H9 (cell line): ENCODE measurements at regions not wholly inside any gene's neighbourhood (a gene's known extent, or its start where the extent isn't known, plus 50 kb on each side); places are given as distances from the start of the nearest gene placed in this dataset.

Source experiments
- DNase-seq: peaks from one replicate; pipeline ENCODE4 v3.0.0-alpha.2; 2017
- H2AFZ ChIP-seq: one replicate; pipeline ENCODE4 v1.6.1; 2013; ENCODE audit warnings: mild to moderate bottlenecking, low read length, control low read depth, moderate library complexity
- H2AK5ac ChIP-seq: 2 replicates; pipeline ENCODE4 v1.6.1; 2013; ENCODE audit warnings: low read length, control low read depth, mixed read lengths; ENCODE audit not compliant: insufficient read length
- H2BK120ac ChIP-seq: one replicate; pipeline ENCODE4 v1.6.1; 2013; ENCODE audit warnings: low read depth, mild to moderate bottlenecking, low read length, control low read depth, inconsistent platforms; ENCODE audit not compliant: poor library complexity, severe bottlenecking
- H2BK12ac ChIP-seq: 2 replicates; pipeline ENCODE4 v1.6.1; 2013; ENCODE audit warnings: low read length, control low read depth, mixed read lengths, low read depth; ENCODE audit not compliant: insufficient read length
- H2BK15ac ChIP-seq: 2 replicates; pipeline ENCODE4 v1.6.1; 2013; ENCODE audit warnings: low read depth, low read length, control low read depth
- H2BK20ac ChIP-seq: one replicate; pipeline ENCODE4 v1.6.1; 2013; ENCODE audit warnings: low read depth, mild to moderate bottlenecking, low read length, control low read depth, inconsistent platforms; ENCODE audit not compliant: poor library complexity, severe bottlenecking
- H2BK5ac ChIP-seq: 2 replicates; pipeline ENCODE4 v1.6.1; 2013; ENCODE audit warnings: low read length, control low read depth, mixed read lengths; ENCODE audit not compliant: insufficient read length
- H3K14ac ChIP-seq: 2 replicates; pipeline ENCODE4 v1.6.1; 2013; ENCODE audit warnings: low read length, control low read depth; ENCODE audit not compliant: insufficient read depth
- H3K18ac ChIP-seq: 2 replicates; pipeline ENCODE4 v1.6.1; 2013; ENCODE audit warnings: low read depth, mild to moderate bottlenecking, mixed read lengths, low read length, control low read depth; ENCODE audit not compliant: insufficient read length
- H3K23ac ChIP-seq: 2 replicates; pipeline ENCODE4 v1.6.1; 2013; ENCODE audit warnings: low read length, control low read depth, mixed read lengths, low read depth; ENCODE audit not compliant: insufficient read length
- H3K23me2 ChIP-seq: 2 replicates; pipeline ENCODE4 v1.6.1; 2013; ENCODE audit warnings: low read depth, mild to moderate bottlenecking, mixed read lengths, low read length, control low read depth; ENCODE audit not compliant: insufficient read length, poor library complexity, severe bottlenecking
- H3K27ac ChIP-seq: 2 replicates; pipeline ENCODE4 v1.5.1; 2013; ENCODE audit warnings: low read length, control low read depth, mixed read lengths, low read depth; ENCODE audit not compliant: insufficient read length
- H3K27me3 ChIP-seq: 2 replicates; pipeline ENCODE4 v1.6.1; 2013; ENCODE audit warnings: low read length, control low read depth, inconsistent platforms; ENCODE audit not compliant: insufficient read depth
- H3K4ac ChIP-seq: 2 replicates; pipeline ENCODE4 v1.6.1; 2013; ENCODE audit warnings: low read depth, mild to moderate bottlenecking, control low read depth, inconsistent platforms, low read length, moderate library complexity
- H3K4me1 ChIP-seq: 2 replicates; pipeline ENCODE4 v1.6.1; 2013; ENCODE audit warnings: low read length, control low read depth, inconsistent platforms; ENCODE audit not compliant: insufficient read depth
- H3K4me2 ChIP-seq: 2 replicates; pipeline ENCODE4 v1.6.1; 2013; ENCODE audit warnings: low read length, control low read depth, mixed read lengths; ENCODE audit not compliant: insufficient read length, insufficient read depth
- H3K56ac ChIP-seq: 2 replicates; pipeline ENCODE4 v1.6.1; 2013; ENCODE audit warnings: low read depth, mild to moderate bottlenecking, mixed read lengths, low read length, control low read depth; ENCODE audit not compliant: insufficient read length
- H3K79me1 ChIP-seq: 2 replicates; pipeline ENCODE4 v1.6.1; 2013; ENCODE audit warnings: low read depth, mild to moderate bottlenecking, moderate library complexity, low read length, control low read depth, inconsistent platforms; ENCODE audit not compliant: insufficient read depth, poor library complexity, severe bottlenecking
- H3K79me2 ChIP-seq: 2 replicates; pipeline ENCODE4 v1.6.1; 2013; ENCODE audit warnings: low read length, control low read depth, inconsistent platforms; ENCODE audit not compliant: insufficient read depth
- H3K9ac ChIP-seq: 2 replicates; pipeline ENCODE4 v1.6.1; 2013; ENCODE audit warnings: low read length, control low read depth, mixed read lengths; ENCODE audit not compliant: insufficient read length; ENCODE audit errors: extremely low read depth
- H3K9me3 ChIP-seq: one replicate; pipeline ENCODE4 v1.6.1; 2013; ENCODE audit warnings: low read depth, low read length, inconsistent platforms; ENCODE audit not compliant: control insufficient read depth
- H3T11ph ChIP-seq: one replicate; pipeline ENCODE4 v1.6.1; 2013; ENCODE audit warnings: mild to moderate bottlenecking, low read length, control low read depth, inconsistent platforms
- H4K20me1 ChIP-seq: one replicate; pipeline ENCODE4 v1.6.1; 2013; ENCODE audit not compliant: control insufficient read depth, insufficient read length, insufficient read depth
- H4K5ac ChIP-seq: 2 replicates; pipeline ENCODE4 v1.6.1; 2013; ENCODE audit warnings: low read depth, mild to moderate bottlenecking, mixed read lengths, low read length, control low read depth; ENCODE audit not compliant: insufficient read length
- H4K8ac ChIP-seq: replicated peaks from 2 replicates; pipeline ENCODE4 v1.6.1; 2013; ENCODE audit warnings: low read length, control low read depth, mixed read lengths, low read depth; ENCODE audit not compliant: insufficient read length
- H4K91ac ChIP-seq: 2 replicates; pipeline ENCODE4 v1.6.1; 2013; ENCODE audit warnings: low read depth, mild to moderate bottlenecking, moderate library complexity, mixed read lengths, low read length, control low read depth; ENCODE audit not compliant: insufficient read length
- H3K27ac Mint-ChIP-seq, 3 experiments: 2 replicates in 2 of 3; 3 replicates in 1 of 3; pipeline ENCODE4 v1.8.0; 2020 to 2021; ENCODE audit warnings: mixed read lengths in 3 of 3, mild to moderate bottlenecking in 1 of 3, moderate library complexity in 1 of 3
- H3K27me3 Mint-ChIP-seq: 2 replicates; pipeline ENCODE4 v1.8.0; 2021; ENCODE audit warnings: low read depth, mild to moderate bottlenecking, moderate library complexity, mixed read lengths
- H3K36me3 Mint-ChIP-seq, 3 experiments: 2 replicates in 2 of 3; 3 replicates in 1 of 3; pipeline ENCODE4 v1.8.0; 2020 to 2021; ENCODE audit warnings: low read depth in 3 of 3, mixed read lengths in 3 of 3; ENCODE audit not compliant: insufficient read depth in 1 of 3
- H3K4me1 Mint-ChIP-seq, 2 experiments: 2 replicates each; pipeline ENCODE4 v1.8.0; 2020; ENCODE audit warnings: mixed read lengths in 2 of 2
- H3K4me3 Mint-ChIP-seq, 2 experiments: 2 replicates in 1 of 2; 3 replicates in 1 of 2; pipeline ENCODE4 v1.8.0; 2020 to 2021; ENCODE audit warnings: mild to moderate bottlenecking in 2 of 2, mixed read lengths in 2 of 2, moderate library complexity in 1 of 2
- H3K9me3 Mint-ChIP-seq, 2 experiments: 2 replicates in 1 of 2; 3 replicates in 1 of 2; pipeline ENCODE4 v1.8.0; 2020; ENCODE audit warnings: mild to moderate bottlenecking in 2 of 2, mixed read lengths in 2 of 2, moderate library complexity in 1 of 2
- CTCF ChIP-seq: fragments of 200-600 bp; sonication (generic); conservative IDR thresholded peaks from 3 replicates; pipeline ENCODE4 v1.8.0; 2021; ENCODE audit warnings: antibody characterized with exemption, mild to moderate bottlenecking
- WGBS: extraction: QIAGEN DNeasy Blood & Tissue Kit; methylation state at CpG from one replicate; pipeline ENCODE4 v1.1.7; 2013; ENCODE audit warnings: missing lambda C conversion rate, low lambda C conversion rate, mixed read lengths; ENCODE audit not compliant: insufficient read length; ENCODE audit errors: extremely low coverage; 5-methylcytosine and 5-hydroxymethylcytosine counted together

DNA sequence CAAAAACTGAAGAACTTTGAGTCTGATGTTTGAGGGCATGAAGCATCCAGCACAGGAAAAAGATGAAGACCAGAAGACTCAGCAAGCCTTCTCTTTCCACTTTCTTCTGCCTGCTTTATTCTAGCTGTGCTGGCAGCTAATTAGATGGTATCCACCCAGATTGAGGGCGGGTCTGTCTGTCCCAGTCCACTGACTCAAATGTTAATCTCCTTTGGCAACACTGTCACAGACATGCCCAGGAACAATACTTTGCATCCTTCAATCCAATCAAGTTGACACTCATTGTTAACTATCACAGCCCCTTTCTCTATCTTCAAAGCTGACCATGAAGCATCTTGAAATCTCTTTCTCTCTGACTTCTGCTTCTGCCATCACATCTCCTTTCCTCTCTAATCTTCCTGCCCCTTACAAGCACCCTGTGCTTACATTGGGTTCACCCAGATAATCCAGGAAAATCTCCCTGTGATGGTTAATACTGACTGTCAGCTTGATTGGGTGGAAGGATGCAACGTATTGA is 115.9 kb upstream of the CDH13 start:
- Histone ChIP-seq H2BK5ac (no peak overlapping the region), H3K27me3 (no peaks in the 10 kb centered on the region), H3K14ac (no peak overlapping the region), H3T11ph (no peak overlapping the region), H4K5ac (no peak overlapping the region), H2BK120ac (no peak overlapping the region), H2BK12ac (no peak overlapping the region), H3K79me2 (no peaks in the 10 kb centered on the region), H3K4me1 (no peaks in the 10 kb centered on the region), H2AFZ (no peak overlapping the region), H4K8ac (no peak overlapping the region), H4K20me1 (no peaks in the 10 kb centered on the region), H3K4me2 (no peak overlapping the region), H3K4ac (no peak overlapping the region), H2BK20ac (no peak overlapping the region), H2AK5ac (no peak overlapping the region), H3K56ac (no peak overlapping the region), H4K91ac (no peak overlapping the region), H3K27ac (no peak overlapping the region), H2BK15ac (no peak overlapping the region), H3K23me2 (no peaks in the 10 kb centered on the region), H3K23ac (no peak overlapping the region), H3K9me3 (no peaks in the 10 kb centered on the region), H3K79me1 (no peaks in the 10 kb centered on the region), H3K9ac (no peak overlapping the region), H3K18ac (no peak overlapping the region)
- H3K27me3 Mint-ChIP-seq, result peaks cover 11% of the 10 kb centered on the region
- peaks cover 0 to 2% (median 2%) of the 10 kb centered on the region in 3 experiments; a peak in 1 of 7 replicates for H3K36me3 Mint-ChIP-seq
- no CpG with 5 or more reads among the region's 2 CpGs for WGBS
- TF ChIP-seq CTCF, result no peak
- no peak overlapping the region for H3K27ac Mint-ChIP-seq
- no peaks in the 10 kb centered on the region for H3K4me1 Mint-ChIP-seq
- H3K4me3 Mint-ChIP-seq, result no peak overlapping the region
- no peak for DNase-seq
- H3K9me3 Mint-ChIP-seq, result peaks cover 15 to 20% of the 10 kb centered on the region in 2 experiments
